Lung (tissue), 11 donors: ENCODE measurements at regions not wholly inside any gene's neighbourhood (a gene's known extent, or its start where the extent isn't known, plus 50 kb on each side); places are given as distances from the start of the nearest gene placed in this dataset.
A peak's percentile ranks its signal among the peaks of the same experiment; 100 is the strongest.

ENCODE experiments used
- ATAC-seq: fragments of 200-7000 bp; cut with Tn5 transposase; one replicate; pipeline ENCODE4 v1.9.1; 2020; ENCODE audit warnings: moderate number of reproducible peaks; ENCODE audit not compliant: insufficient read depth, low FRiP score
- DNase-seq, 3 donors: peaks; one replicate each; pipeline ENCODE4 v3.0.0-alpha.2; 2013 to 2017
- H3K27ac ChIP-seq, 2 donors: one replicate each; pipeline ENCODE4 v1.5.1; 2013; ENCODE audit warnings: mild to moderate bottlenecking in 2 of 2, moderate library complexity in 2 of 2, control low read depth in 1 of 2, inconsistent platforms in 1 of 2, low read depth in 1 of 2, low read length in 1 of 2
- H3K27me3 ChIP-seq, 3 donors: one replicate each; pipeline ENCODE4 v1.5.1; 2013; ENCODE audit warnings: low read length in 2 of 3; ENCODE audit not compliant: control insufficient read depth in 3 of 3, insufficient read depth in 3 of 3
- H3K36me3 ChIP-seq, 4 donors: one replicate each; pipeline ENCODE4 v1.5.1; 2013; ENCODE audit warnings: low read length in 4 of 4, mild to moderate bottlenecking in 1 of 4, moderate library complexity in 1 of 4; ENCODE audit not compliant: control insufficient read depth in 4 of 4, insufficient read depth in 4 of 4
- H3K4me1 ChIP-seq, 5 donors: one replicate each; pipeline ENCODE4 v1.5.1; 2013; ENCODE audit warnings: low read length in 5 of 5, mild to moderate bottlenecking in 2 of 5, moderate library complexity in 1 of 5; ENCODE audit not compliant: control insufficient read depth in 5 of 5, insufficient read depth in 5 of 5
- H3K4me3 ChIP-seq: one replicate; pipeline ENCODE4 v1.5.1; 2013; ENCODE audit warnings: mild to moderate bottlenecking, control low read depth, moderate library complexity
- H3K9ac ChIP-seq, 2 donors: one replicate each; pipeline ENCODE4 v1.5.1; 2013; ENCODE audit warnings: low read length in 2 of 2, control low read depth in 1 of 2; ENCODE audit not compliant: insufficient read depth in 1 of 2
- H3K9me3 ChIP-seq, 4 donors: one replicate each; pipeline ENCODE4 v1.5.1; 2013; ENCODE audit warnings: low read length in 3 of 4, mild to moderate bottlenecking in 1 of 4, moderate library complexity in 1 of 4; ENCODE audit not compliant: control insufficient read depth in 4 of 4, insufficient read depth in 3 of 4
- CTCF ChIP-seq: IDR thresholded peaks from 2 replicates; pipeline ENCODE4 v1.5.1; 2012; ENCODE audit warnings: mild to moderate bottlenecking; ENCODE audit errors: control extremely low read depth, extremely low read depth
- WGBS, 2 donors: extraction: QIAGEN DNeasy Blood & Tissue Kit; methylation state at CpG; one replicate each; pipeline ENCODE4 v1.1.7; 2013; 5-methylcytosine and 5-hydroxymethylcytosine counted together
- donor health status: control.
- donor health status: control.
- donor health status: Bipolar disorder and iron deficiency.
- donor health status: healthy.
- donor health status: DM: yes; HTN: yes; CAD: no.

GRCh38 chr10:56934515-56934914 is 573.5 kb upstream of the ZWINT start:
- Histone ChIP-seq H3K36me3 (no peaks in the 10 kb centered on the region), H3K4me3 (no peak overlapping the region), H3K27me3 (no peaks in the 10 kb centered on the region), H3K9ac (no peak overlapping the region), H3K27ac (no peak overlapping the region), H3K4me1 (no peaks in the 10 kb centered on the region), H3K9me3 (peaks cover 0 to 6% (median 2%) of the 10 kb centered on the region in 4 donors)
- DNase-seq (no peak), ATAC-seq (no peak)
- whole genome bisulfite sequencing, 2 donors: 81 to 85% methylated on average over 4 of the region's 4 CpGs
- no peak for TF ChIP-seq CTCF

GRCh38 chr10:56928714-56929113 is 567.7 kb upstream of the ZWINT start:
- peaks cover 0 to 2% (median 0%) of the 10 kb centered on the region in 4 donors for H3K9me3 ChIP-seq
- no peaks in the 10 kb centered on the region for H3K36me3 ChIP-seq
- no peak overlapping the region for H3K27ac ChIP-seq
- H3K9ac ChIP-seq: no peak overlapping the region
- no peak for TF ChIP-seq CTCF
- ATAC-seq: no peak
- DNase-seq: peak in 2 of 3 donors; percentile 68 to 71
- WGBS, 2 donors: 70 to 89% methylated on average over 1 of the region's 1 CpG
- H3K27me3 ChIP-seq: no peaks in the 10 kb centered on the region
- H3K4me3 ChIP-seq: no peak overlapping the region
- no peaks in the 10 kb centered on the region for H3K4me1 ChIP-seq

GRCh38 chr10:56927701-56928100 is 566.6 kb upstream of the ZWINT start:
- peaks cover 0 to 2% (median 0%) of the 10 kb centered on the region in 4 donors for H3K9me3 ChIP-seq
- no peaks in the 10 kb centered on the region for H3K27me3 ChIP-seq
- 79 to 81% methylated on average over 2 of the region's 2 CpGs for WGBS, 2 donors
- no peak overlapping the region for H3K9ac ChIP-seq
- no peaks in the 10 kb centered on the region for H3K36me3 ChIP-seq
- no peak for TF ChIP-seq CTCF
- ATAC-seq (no peak), DNase-seq (peak in 2 of 3 donors; percentile 16 to 18)
- H3K4me1 ChIP-seq: no peaks in the 10 kb centered on the region
- H3K27ac ChIP-seq: no peak overlapping the region
- H3K4me3 ChIP-seq: no peak overlapping the region

GRCh38 chr10:56920601-56921261 is 559.7 kb upstream of the ZWINT start:
- H3K27me3 ChIP-seq: no peaks in the 10 kb centered on the region
- ATAC-seq (no peak), DNase-seq (no peak)
- no peaks in the 10 kb centered on the region for H3K4me1 ChIP-seq
- no peak overlapping the region for H3K27ac ChIP-seq
- WGBS, 2 donors: 82 to 87% methylated on average over 11 of the region's 11 CpGs
- H3K9me3 ChIP-seq: no peaks in the 10 kb centered on the region
- no peak for TF ChIP-seq CTCF
- H3K4me3 ChIP-seq: no peak overlapping the region
- no peaks in the 10 kb centered on the region for H3K36me3 ChIP-seq
- H3K9ac ChIP-seq: no peak overlapping the region
